HG03064 (cell line): ENCODE measurements at regions not wholly inside any gene's neighbourhood (a gene's known extent, or its start where the extent isn't known, plus 50 kb on each side); places are given as distances from the start of the nearest gene placed in this dataset.

Experiments
- ATAC-seq: cut with Tn5 transposase; IDR thresholded peaks from one replicate; pipeline ENCODE4 v1.9.1; 2021; ENCODE audit warnings: low read depth; ENCODE audit not compliant: unreplicated experiment

DNA sequence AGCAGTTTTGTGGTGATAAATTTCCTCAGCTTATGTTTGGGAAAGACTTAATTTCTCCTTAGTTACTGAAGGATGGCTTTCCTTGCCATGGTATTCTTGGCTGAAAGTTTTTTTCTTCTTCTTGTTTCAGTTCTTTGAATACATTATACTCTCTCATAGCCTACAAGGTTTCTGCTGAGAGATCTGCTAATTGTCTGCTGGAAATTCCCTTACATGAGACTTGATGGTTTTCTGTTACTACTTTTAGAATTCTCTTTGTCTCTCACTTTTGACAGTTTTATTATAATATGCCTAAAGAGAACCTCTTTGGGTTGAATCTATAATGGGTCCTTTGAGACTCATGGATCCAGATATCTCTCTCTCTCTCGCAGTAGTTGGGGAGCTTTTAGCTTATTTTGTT is 693.6 kb downstream of the PRELID2 start:
- no peak for ATAC-seq

DNA sequence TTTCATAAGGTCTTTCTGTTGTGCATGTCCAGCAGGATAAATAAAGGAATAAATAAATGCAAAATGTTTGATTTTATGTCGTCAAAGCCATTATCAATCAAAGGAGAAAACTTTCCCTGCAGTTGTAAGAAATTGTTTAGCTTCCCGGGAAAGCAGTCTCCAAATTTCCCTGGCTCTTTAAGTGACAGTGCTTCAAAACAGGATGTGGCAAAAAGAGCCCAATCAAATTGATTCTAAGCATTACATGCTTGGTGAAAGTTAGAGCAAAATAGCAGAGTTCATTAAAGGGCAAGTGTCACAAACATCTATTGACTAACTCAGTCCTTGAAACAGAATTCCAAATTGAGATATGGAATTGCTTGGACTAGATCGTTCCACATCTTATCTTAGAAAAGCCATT is 704.1 kb downstream of the PRELID2 start:
- ATAC-seq, result no peak

DNA sequence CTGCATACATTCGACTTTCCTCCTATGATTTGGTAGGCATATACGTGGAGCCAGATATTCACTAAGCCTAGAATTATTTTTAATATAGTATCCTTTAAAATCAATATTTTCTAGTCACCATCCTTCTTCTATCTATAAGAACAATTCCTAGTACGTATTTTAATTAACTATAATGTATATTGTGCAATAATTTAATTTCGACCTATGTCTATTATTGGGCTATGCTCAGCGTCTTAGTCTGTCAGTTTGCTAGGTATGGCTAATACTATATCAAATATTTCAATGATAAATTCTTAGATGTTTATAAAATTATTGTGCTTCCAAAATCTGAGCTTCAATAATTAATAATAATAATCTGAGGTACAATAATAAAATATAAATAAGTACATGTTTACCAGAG is 705.3 kb downstream of the PRELID2 start:
- ATAC-seq, result no peak

DNA sequence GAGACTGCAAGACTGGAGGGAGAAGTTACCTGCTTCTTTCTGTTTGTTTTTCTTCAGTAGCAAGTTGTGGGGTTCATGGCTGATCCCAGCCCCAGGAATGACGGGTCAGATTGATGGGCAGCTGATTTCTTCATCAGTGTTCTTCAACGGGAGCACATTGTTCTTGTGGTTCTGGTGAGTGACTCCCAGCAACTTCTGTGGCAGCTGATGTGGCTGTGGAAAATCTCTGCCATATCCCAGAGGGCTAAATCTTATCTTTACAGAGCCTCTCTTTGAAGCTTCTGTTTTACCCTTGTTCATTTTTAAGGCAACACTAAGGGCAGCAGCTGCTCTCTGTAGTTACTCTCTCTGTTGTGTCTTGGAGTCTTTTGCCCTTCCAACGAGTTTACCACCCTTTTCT is 710.3 kb downstream of the PRELID2 start:
- ATAC-seq, result no peak

DNA sequence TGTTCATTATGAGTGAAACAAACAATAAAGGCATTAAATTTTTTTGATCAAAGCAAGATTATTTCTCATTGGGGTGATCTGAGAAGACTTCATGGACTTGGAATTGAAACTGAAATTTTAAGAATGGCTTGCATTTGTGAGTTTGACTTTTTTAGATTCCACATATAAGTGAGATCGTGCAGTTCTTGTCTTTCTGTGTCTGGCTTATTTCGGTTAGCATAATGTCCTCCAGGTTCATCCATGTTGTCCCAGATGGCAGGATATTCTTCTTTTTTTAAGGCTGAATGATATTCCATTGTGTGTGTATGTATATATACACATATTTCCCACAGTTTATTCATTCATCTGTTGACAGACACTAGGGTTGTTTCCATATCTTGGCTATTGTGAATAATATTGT is 716.5 kb downstream of the PRELID2 start:
- ATAC-seq, result no peak

DNA sequence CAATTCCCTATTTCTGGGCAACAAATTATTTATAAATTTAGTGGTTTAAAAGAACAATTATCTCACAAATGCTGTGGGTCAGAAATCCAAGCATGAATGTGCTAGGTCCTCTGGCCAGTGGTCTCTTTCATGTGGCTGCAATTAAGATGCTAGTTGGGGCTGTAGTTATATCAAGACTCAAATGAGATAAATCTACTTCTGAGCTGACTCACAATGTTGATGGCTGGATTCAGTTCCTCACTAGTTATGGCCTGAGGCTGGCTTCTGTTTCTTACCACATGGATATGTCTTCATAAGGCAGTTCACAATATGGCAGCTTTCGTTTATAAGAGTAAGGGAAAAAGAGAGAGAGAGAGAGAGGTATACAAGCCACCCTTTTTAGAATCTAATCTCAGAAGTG is 717.0 kb downstream of the PRELID2 start:
- no peak for ATAC-seq

DNA sequence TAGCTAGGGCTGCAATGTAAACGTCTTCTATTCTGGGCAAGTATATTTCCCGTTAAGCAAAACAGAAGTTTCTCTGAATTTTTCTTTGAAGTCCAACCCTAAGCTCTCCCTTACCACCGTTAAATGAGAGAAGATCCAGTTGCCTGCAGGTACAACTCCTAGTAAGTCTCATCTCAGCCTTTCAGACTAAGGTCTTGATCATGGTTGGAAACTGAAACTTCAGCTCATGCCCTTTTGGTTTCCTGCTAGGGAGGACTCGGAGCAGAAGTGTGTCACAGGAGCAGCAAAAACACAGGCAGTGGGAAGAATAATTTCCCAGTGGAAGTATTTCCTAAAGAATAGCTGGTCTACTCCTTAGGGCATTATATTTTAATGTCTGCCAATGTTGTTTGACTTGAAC is 717.9 kb downstream of the PRELID2 start:
- ATAC-seq, result no peak

DNA sequence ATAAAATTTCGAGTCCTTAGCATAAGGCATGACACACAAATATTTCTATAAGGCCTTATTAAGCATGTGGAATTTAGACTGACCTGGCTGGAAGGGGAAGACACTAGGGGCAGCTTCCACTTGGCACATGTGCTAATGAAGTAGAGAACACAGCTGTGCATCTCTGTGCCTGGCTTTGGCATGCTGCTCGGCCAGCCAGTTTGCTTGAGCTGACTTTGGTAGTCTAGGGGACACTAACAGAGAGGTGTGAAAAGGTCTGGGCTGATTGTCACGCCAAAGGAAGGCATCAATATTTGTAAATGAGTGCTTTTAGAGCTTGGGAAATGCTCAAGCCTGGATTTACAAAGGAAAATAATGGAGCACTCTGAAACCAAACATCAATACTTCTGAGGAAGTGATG is 723.7 kb downstream of the PRELID2 start:
- no peak for ATAC-seq

DNA sequence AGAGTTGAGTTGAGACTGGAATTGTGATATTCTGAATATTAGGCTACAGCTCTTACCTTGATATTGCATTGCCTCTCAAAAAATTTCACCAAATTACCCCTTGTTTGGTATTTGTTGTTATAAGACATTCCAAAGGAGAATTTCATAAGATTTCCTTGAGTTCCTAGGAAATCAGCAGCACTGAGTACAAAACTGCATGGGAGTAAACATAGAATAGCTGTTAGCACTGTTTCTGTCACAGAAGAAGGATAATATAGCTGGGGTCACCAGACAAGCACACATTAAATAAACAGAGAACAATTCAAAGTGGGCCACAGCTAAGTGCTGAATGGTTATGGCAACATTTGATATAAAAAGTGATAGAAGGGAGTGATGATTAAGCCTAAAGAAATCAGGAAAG is 724.3 kb downstream of the PRELID2 start:
- ATAC-seq, result no peak

DNA sequence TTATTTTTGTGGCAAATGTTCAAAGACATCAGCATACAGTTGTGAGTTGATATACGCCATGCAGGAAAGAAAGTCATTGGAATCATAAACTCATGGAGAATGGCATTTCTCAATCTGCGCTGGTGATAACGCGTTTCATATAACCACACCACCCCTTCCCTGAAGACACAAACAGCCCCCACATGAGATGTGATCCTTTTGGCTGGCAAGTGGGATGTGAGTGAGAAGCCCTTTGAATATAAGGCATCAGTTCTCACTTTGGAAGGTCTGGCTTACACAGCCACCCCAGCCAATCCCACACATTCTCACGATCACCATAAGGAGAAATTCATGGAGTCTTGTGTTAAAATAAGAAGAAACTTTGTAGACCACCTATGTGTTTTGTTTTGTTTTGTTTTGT is 725.0 kb downstream of the PRELID2 start:
- ATAC-seq, result no peak

DNA sequence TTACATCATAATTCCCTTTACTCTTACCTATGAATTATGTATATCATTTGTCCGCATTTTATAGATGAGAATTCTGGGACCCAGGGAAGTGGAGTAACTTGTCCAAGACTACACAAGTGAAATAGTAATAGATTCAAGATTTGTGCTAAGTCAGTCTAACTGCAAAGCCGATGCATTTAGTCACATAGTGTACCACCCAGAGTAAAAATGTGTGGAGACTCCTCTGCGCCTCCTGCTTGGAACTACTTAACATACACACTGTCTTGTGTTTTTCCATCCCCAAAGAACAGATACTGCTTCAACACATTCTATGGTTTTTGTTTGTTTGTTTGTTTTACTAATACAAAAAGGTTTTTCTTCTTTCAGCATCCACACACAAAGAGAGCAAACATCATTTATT is 729.8 kb downstream of the PRELID2 start:
- ATAC-seq, result no peak

DNA sequence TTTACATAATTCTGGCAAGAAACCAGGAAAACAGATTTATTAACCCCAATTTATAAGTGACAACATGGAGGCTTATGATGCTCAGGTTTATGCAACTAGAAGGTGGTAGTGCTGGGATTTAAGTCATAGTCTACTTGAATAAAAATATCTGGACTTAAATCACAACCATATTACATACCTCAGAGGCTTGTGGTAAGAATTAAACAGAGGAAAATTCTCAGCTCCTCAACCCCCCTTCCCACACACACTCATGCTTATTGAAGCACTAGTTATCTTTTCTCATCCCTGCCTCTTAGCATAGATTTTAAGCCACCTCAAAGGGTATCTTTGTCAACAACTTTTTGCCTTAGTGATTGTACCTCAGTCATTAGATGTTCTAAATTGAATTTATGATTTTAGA is 731.0 kb downstream of the PRELID2 start:
- no peak for ATAC-seq

DNA sequence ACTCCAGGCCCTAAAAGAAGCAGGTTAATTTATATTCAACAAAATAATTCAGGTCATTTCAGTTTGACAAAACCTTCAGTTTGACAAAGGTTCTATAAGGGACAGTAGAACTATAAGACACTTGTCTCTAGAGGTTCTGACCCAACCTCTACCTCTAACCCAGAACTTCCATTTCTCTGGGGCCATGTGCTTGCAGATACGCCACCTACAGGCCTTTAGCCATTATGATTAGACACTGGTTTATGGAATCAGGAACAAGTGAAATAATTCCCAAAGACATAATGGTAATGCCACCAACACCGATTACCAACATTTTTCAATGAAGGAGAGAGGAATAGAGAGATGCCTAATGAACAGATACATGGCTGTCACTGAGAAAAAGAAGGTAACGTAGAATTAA is 733.9 kb downstream of the PRELID2 start:
- ATAC-seq, result no peak

DNA sequence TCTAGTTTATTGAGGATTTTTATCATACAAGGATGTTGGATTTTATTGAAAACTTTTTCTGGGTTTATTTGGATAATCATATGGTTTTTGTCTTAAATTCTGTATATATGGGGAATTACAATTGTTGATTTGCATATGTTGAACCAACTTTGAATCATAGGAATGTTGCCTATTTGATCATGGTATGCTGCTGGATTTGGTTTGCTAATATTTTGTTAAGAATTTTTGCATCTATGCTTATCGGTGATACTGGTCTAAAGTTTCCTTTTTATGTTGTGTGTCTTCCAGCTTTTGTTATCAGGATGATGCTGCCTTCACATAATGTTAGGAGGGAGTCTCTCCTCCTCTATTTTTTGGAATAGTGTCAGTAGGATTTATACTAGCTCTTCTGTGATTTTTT is 745.0 kb downstream of the PRELID2 start:
- ATAC-seq, result no peak

DNA sequence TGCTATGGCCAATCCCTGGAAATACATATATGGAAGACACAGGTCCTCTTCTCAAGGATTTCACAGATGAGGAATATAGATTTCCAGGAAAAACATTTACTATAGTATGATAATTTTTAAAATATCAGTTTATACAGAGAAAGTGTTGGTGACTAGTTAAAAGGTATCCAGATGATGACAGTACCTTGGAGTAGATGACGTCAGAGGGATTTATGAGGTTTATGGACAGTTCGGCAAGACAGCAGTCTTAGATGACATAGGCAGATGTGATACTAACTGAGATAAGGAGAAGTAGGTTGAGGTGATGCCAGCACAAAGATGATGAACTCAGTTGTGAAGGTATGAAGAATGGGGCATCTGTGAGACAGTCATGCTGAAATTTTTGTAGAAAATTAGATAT is 750.3 kb downstream of the PRELID2 start:
- ATAC-seq, result no peak

DNA sequence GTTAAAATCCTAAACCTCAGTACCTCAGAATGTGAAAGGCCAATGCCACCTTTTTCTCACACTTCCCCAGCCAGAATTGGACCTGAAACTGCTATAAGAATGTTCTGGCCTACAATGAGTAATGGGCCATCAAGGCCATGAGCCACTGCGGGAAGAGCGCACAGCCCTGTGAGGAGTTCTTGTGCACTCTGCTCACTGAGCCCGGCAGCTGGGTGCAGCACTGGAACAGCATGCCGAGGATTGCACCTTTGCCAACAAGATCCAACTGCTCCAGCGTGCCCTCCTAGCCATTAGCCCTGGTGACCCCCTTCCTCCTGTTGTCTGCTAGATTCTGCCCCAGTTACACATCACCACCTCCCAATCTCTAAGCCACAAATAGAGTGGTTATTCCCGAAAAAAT is 758.1 kb downstream of the PRELID2 start:
- no peak for ATAC-seq

DNA sequence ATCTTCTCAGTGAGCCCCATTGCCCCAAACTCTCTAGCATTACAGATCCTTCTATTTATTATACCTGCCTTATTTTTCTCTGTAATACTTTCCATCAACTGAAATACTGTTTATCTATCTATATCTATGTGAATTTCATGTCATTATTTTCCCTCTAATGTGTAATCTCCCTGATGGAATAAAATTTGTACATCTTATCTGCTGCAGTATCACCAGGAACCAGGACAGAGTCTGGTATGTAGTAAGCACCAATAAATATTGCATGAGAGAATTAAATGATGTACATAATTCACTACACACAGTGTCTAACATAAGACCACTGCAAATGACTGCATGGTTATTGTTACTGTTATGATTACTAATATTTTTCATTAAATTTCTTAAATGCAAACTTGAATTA is 759.1 kb downstream of the PRELID2 start:
- ATAC-seq, result no peak

DNA sequence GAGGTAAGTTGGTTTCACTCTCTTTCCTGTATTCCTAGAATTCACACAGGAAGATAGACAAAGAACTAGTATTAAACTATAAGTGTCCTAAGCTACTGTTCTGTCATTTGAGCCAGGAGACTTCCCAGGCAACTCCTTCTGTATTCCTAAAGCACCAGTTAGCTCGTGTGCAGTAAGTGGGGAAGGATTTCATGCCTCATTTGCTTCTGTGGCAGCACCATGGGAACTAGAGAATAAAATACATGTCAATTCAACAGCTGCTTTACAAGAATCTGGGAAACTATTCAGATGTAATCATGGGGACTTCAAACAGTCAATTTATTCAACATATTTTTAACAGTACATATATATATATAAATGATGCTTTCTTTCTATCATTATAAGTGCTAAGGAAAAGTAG is 762.3 kb downstream of the PRELID2 start:
- no peak for ATAC-seq

DNA sequence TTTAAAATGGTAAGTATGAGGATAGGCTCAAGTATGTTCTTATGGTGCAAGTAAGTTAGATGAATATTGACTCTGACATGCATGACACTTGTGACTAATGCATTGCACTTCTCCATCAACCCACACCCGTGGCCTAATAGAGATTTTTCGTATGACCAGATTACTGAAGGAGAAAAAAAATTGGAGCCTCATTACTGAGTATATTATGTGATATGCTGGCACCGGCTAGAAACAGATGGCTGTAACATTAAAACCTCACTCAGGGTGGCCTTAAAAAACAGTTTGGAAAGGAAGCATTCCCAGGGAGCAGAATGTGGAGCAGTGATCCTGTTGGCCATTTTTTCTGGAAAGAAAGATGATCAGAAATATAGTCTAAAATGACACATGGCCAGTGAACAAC is 766.4 kb downstream of the PRELID2 start:
- no peak for ATAC-seq

DNA sequence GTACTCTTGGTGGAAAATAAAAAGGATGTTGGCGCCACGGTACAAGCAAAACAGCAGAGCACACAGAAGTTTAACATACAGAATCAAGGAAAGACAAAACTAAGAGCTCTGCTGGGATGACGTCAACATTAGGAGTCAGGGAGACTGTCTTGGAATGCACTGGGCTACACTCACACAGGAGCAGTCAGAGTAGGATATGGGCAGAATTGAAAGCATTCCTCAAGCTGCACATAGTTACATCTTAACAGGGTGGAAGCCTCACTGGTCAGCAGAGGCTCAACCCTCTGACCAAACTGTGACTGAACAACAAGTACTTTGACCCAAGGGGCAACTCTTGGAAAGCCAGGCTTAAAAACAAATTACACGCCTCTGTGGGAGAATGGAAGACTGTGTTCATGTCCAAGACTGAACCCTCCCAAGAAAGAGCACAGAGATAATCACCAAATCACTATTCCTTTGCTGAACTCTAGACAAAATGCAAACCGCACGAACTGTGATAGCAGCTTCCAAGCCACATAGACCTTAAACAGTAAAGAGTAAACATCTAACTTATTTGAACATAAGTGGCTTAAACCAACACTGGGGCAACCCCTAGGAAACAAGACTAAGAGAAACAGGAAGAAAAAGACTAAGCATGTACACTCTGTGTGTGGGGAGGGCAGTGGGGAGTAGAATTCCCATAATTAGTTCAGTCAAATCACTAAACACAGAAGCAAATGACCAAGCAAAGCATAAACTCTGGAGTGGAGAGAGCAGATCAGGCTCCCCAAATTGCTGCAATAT is 772.7 kb downstream of the PRELID2 start:
- no peak for ATAC-seq

DNA sequence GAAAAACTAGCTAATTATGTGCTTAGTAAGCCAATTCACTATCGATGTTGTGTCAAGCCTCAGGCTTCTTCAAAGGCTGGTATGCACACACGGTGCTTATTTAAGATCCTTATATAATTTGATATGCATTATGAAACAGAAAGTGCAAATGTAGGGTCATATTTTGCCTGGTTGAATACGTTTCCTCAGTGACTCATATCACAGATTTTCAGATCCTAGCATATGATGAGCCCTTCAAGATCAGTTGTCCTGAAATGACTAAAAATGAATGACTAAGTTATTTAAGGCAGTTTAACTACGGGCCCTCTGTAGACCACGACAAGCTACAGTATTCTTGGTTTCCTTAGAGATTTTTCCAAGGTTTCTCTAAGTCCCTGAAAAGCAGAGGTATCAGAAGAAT is 778.3 kb downstream of the PRELID2 start:
- peak; percentile 99 for ATAC-seq

DNA sequence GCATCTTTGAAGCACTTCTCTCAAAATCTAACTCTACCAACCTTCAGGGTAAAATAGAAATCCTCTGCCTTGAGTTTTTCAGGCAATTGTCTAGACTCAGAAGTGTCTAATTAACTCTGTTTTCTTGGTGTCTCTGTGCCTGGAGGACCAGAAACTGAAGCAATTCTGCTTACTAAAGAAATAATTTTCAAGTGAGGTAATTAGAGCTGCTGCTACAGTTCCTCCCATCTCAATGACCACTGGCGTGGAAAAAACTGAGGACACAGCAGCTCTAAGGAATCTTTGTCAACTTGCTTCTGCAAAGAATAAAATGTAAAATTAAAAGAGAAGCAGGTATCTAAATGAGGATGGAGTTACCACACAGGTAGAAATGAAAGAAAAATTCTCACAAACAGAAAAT is 785.0 kb downstream of the PRELID2 start:
- no peak for ATAC-seq

DNA sequence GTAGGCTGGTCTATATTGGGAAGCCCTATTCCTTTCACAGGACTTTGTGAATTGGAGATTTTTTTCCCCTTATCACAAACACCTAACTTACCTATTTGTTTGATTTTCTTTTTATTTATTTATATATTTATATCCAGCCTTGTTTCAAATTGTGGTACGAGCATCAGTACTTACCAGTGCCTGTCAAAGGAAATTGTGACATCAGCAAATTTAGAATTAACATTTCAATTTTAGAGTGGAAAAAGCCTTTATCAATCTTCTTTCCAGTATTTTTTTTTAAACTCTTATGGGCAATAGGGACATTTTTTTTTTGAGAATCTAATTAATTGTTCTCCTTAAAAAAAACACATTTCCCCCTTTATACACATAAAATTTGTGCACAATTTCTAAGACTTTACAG is 790.2 kb downstream of the PRELID2 start:
- no peak for ATAC-seq
